Stomach (tissue), 4 donors: ENCODE measurements at regions not wholly inside any gene's neighbourhood (a gene's known extent, or its start where the extent isn't known, plus 50 kb on each side); places are given as distances from the start of the nearest gene placed in this dataset.

Experiments
- POLR2A ChIP-seq, 4 donors: fragments of 450-650 bp; IDR thresholded peaks; one replicate each; pipeline ENCODE4 v1.6.1; 2016; ENCODE audit warnings: antibody characterized with exemption in 4 of 4, control low read depth in 2 of 4, mild to moderate bottlenecking in 1 of 4, moderate library complexity in 1 of 4
- TF ChIP-seq, protein P1 (sequence below), 7 experiments: fragments of 450-650 bp in 4 of 7; fragments of 200-600 bp in 3 of 7; sonication (generic) in 3 of 7; IDR thresholded peaks; one replicate each; pipeline ENCODE4 v1.5.1; 2016 to 2019; ENCODE audit warnings: antibody characterized with exemption in 7 of 7, control low read depth in 2 of 7, mild to moderate bottlenecking in 1 of 7

- TF ChIP-seq, protein P1, sequence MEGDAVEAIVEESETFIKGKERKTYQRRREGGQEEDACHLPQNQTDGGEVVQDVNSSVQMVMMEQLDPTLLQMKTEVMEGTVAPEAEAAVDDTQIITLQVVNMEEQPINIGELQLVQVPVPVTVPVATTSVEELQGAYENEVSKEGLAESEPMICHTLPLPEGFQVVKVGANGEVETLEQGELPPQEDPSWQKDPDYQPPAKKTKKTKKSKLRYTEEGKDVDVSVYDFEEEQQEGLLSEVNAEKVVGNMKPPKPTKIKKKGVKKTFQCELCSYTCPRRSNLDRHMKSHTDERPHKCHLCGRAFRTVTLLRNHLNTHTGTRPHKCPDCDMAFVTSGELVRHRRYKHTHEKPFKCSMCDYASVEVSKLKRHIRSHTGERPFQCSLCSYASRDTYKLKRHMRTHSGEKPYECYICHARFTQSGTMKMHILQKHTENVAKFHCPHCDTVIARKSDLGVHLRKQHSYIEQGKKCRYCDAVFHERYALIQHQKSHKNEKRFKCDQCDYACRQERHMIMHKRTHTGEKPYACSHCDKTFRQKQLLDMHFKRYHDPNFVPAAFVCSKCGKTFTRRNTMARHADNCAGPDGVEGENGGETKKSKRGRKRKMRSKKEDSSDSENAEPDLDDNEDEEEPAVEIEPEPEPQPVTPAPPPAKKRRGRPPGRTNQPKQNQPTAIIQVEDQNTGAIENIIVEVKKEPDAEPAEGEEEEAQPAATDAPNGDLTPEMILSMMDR (IDR thresholded peaks at IDR 0.05) = no peak
- TF ChIP-seq POLR2A (IDR thresholded peaks at IDR 0.05) = no peak
These were observed 504.1 kb upstream of the POU3F4 start for GRCh38 chrX:83004012-83004411.
